Thyroid gland (tissue), 4 donors: ENCODE measurements at regions not wholly inside any gene's neighbourhood (a gene's known extent, or its start where the extent isn't known, plus 50 kb on each side); places are given as distances from the start of the nearest gene placed in this dataset.

Experiments
- CTCF ChIP-seq, 6 experiments: fragments of 200-600 bp in 3 of 6; fragments of 450-650 bp in 3 of 6; sonication (generic) in 3 of 6; IDR thresholded peaks; one replicate each; pipeline ENCODE4 v1.5.1; 2016 to 2019; ENCODE audit warnings: antibody characterized with exemption in 6 of 6, mild to moderate bottlenecking in 2 of 6, inconsistent platforms in 1 of 6, moderate library complexity in 1 of 6
- POLR2A ChIP-seq, 2 donors: fragments of 450-650 bp; IDR thresholded peaks; one replicate each; pipeline ENCODE4 v1.6.1; 2017; ENCODE audit warnings: antibody characterized with exemption in 2 of 2, mild to moderate bottlenecking in 2 of 2, moderate library complexity in 1 of 2

- TF ChIP-seq CTCF (IDR thresholded peaks at IDR 0.05): no peak
- TF ChIP-seq POLR2A (IDR thresholded peaks at IDR 0.05): no peak
These were observed 72.0 kb upstream of the ODC1 start for GRCh38 chr2:10520154-10520553.
